ENCODE measurements at regions not wholly inside any gene's neighbourhood (a gene's known extent, or its start where the extent isn't known, plus 50 kb on each side); places are given as distances from the start of the nearest gene placed in this dataset.

DNA sequence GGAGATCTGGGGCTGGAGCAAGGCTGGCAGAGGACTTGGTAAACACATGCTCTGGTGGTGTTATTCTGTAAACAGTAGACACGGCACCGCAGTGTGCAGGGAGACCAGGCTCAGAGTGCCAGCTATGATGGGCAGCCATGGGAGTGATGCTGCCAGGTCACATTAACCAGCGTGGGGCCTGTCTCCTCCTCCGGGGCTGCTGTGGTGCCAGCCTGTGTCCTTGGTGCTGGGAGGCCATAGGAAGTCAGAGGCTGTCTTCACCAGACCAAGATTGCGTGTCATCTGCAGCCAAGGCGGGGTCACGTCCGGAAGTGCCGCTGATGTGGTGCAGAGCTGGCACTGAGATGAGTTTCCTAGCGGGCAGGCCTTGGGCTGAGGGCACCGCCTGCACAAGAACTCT is 236.0 kb downstream of the GLRX3 start:
- TF ChIP-seq POLR2A (IDR thresholded peaks at IDR 0.05; ENCODE audit: low read depth, low read length): no peak
- TF ChIP-seq MXI1 (IDR thresholded peaks at IDR 0.05; ENCODE audit: borderline replicate concordance, low read depth, low read length): no peak
- TF ChIP-seq, protein P1, sequence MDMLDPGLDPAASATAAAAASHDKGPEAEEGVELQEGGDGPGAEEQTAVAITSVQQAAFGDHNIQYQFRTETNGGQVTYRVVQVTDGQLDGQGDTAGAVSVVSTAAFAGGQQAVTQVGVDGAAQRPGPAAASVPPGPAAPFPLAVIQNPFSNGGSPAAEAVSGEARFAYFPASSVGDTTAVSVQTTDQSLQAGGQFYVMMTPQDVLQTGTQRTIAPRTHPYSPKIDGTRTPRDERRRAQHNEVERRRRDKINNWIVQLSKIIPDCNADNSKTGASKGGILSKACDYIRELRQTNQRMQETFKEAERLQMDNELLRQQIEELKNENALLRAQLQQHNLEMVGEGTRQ (IDR thresholded peaks at IDR 0.05; ENCODE audit: low read depth, low read length): no peak
- TF ChIP-seq, protein P2, sequence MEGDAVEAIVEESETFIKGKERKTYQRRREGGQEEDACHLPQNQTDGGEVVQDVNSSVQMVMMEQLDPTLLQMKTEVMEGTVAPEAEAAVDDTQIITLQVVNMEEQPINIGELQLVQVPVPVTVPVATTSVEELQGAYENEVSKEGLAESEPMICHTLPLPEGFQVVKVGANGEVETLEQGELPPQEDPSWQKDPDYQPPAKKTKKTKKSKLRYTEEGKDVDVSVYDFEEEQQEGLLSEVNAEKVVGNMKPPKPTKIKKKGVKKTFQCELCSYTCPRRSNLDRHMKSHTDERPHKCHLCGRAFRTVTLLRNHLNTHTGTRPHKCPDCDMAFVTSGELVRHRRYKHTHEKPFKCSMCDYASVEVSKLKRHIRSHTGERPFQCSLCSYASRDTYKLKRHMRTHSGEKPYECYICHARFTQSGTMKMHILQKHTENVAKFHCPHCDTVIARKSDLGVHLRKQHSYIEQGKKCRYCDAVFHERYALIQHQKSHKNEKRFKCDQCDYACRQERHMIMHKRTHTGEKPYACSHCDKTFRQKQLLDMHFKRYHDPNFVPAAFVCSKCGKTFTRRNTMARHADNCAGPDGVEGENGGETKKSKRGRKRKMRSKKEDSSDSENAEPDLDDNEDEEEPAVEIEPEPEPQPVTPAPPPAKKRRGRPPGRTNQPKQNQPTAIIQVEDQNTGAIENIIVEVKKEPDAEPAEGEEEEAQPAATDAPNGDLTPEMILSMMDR (conservative IDR thresholded peaks at IDR 0.05; ENCODE audit: low read depth, low read length): no peak
- TF ChIP-seq MAFK (IDR thresholded peaks at IDR 0.05; ENCODE audit: low read depth, low read length): no peak
- TF ChIP-seq BHLHE40 (IDR thresholded peaks at IDR 0.05; ENCODE audit: low read depth, low read length): no peak
- TF ChIP-seq RFX5 (IDR thresholded peaks at IDR 0.05; ENCODE audit: low read depth, low read length): no peak
- no peak for TF ChIP-seq RAD21 (IDR thresholded peaks at IDR 0.05; ENCODE audit: low read length)
- no peak for TF ChIP-seq CEBPB (IDR thresholded peaks at IDR 0.05; ENCODE audit: low read depth, low read length)
- TF ChIP-seq MAZ (IDR thresholded peaks at IDR 0.05; ENCODE audit: borderline replicate concordance, low read depth, low read length): no peak
- TF ChIP-seq, protein P3, sequence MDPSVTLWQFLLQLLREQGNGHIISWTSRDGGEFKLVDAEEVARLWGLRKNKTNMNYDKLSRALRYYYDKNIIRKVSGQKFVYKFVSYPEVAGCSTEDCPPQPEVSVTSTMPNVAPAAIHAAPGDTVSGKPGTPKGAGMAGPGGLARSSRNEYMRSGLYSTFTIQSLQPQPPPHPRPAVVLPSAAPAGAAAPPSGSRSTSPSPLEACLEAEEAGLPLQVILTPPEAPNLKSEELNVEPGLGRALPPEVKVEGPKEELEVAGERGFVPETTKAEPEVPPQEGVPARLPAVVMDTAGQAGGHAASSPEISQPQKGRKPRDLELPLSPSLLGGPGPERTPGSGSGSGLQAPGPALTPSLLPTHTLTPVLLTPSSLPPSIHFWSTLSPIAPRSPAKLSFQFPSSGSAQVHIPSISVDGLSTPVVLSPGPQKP (IDR thresholded peaks at IDR 0.05; ENCODE audit: borderline replicate concordance, low read depth, low read length): no peak
- TF ChIP-seq CHD1 (IDR thresholded peaks at IDR 0.05; ENCODE audit: low read depth, low read length): no peak
- no peak for TF ChIP-seq NFE2L2 (IDR thresholded peaks at IDR 0.05; ENCODE audit: low read depth, low read length)
